Heart left ventricle (tissue), 16 donors: ENCODE measurements at regions not wholly inside any gene's neighbourhood (a gene's known extent, or its start where the extent isn't known, plus 50 kb on each side); places are given as distances from the start of the nearest gene placed in this dataset.

Source experiments
- ATAC-seq, 4 donors: fragments of 200-7000 bp; cut with Tn5 transposase; one replicate each; pipeline ENCODE4 v1.9.1; 2020 to 2022; ENCODE audit warnings: moderate library complexity in 4 of 4, mild to moderate bottlenecking in 3 of 4, moderate number of reproducible peaks in 1 of 4
- DNase-seq, 5 donors: peaks; one replicate each; pipeline ENCODE4 v3.0.0-alpha.2; 2020
- H3K27ac ChIP-seq, 12 donors: fragments of 200-600 bp; sonication (generic) in 4 of 12; one replicate each; pipeline versions ENCODE4 v1.5.0 to v1.8.0; 2016 to 2022; ENCODE audit warnings: mild to moderate bottlenecking in 2 of 12
- H3K27me3 ChIP-seq, 9 donors: fragments of 200-600 bp; sonication (generic) in 2 of 9; one replicate each; pipeline versions ENCODE4 v1.5.1 to v1.8.0; 2016 to 2022; ENCODE audit warnings: mild to moderate bottlenecking in 3 of 9
- H3K36me3 ChIP-seq, 9 donors: fragments of 200-600 bp; sonication (generic) in 2 of 9; one replicate each; pipeline versions ENCODE4 v1.5.0 to v1.8.0; 2018 to 2022; ENCODE audit warnings: mild to moderate bottlenecking in 2 of 9
- H3K4me1 ChIP-seq, 12 donors: fragments of 200-600 bp; sonication (generic) in 4 of 12; one replicate each; pipeline versions ENCODE4 v1.5.0 to v1.8.0; 2016 to 2022; ENCODE audit warnings: mild to moderate bottlenecking in 3 of 12
- H3K4me3 ChIP-seq, 12 donors: fragments of 200-600 bp; sonication (generic) in 4 of 12; one replicate each; pipeline versions ENCODE4 v1.5.0 to v1.8.0; 2017 to 2022; ENCODE audit warnings: mild to moderate bottlenecking in 9 of 12, moderate library complexity in 4 of 12
- H3K9me3 ChIP-seq, 12 donors: fragments of 200-600 bp; sonication (generic) in 4 of 12; one replicate each; pipeline versions ENCODE4 v1.5.0 to v1.8.0; 2016 to 2022; ENCODE audit warnings: mild to moderate bottlenecking in 1 of 12
- CTCF ChIP-seq, 12 donors: fragments of 200-600 bp; sonication (generic) in 4 of 12; IDR thresholded peaks; one replicate each; pipeline versions ENCODE4 v1.5.0 to v1.8.0; 2018 to 2022; ENCODE audit warnings: antibody characterized with exemption in 12 of 12, mild to moderate bottlenecking in 5 of 12
- POLR2A ChIP-seq, 2 donors: fragments of 450-650 bp; IDR thresholded peaks; one replicate each; pipeline ENCODE4 v1.6.1; 2017; ENCODE audit warnings: antibody characterized with exemption in 2 of 2, mild to moderate bottlenecking in 2 of 2, moderate library complexity in 2 of 2
- WGBS, 4 donors: extraction: QIAGEN DNeasy Blood & Tissue Kit in 2 of 4; methylation state at CpG; one replicate each; pipeline versions ENCODE4 v1.1.5 to v1.1.7; 2013 to 2018; 5-methylcytosine and 5-hydroxymethylcytosine counted together
- intact Hi-C, 10 donors: fragments of 100-400 bp; cut with DNase I; formaldehyde crosslinking; loops; one replicate each; pipeline versions ENCODE4 v1.11.1 to v1.14.2; 2022
- donor health status: ischemic (EF 13 %, LVEDD 7.1; RV severe dilation, severe dysfunction).
- donor health status: healthy with polysubstance abuse.
- donor health status: DM: no; HTN: yes; CAD: no.
- donor health status: DM: no; HTN: no; CAD: no.
- donor health status: ischemic (EF 25% LVEDD 6.9; RV normal size, moderate dysfunction).
- donor health status: ischemic (EF 25% LVEDD 5.7; RV mildly dilated, moderate dysfunction).
- donor health status: healthy.
- donor health status: DM: yes; HTN: yes; CAD: no.
- donor health status: ischemic (EF 35%, LVEDD 5.7; RV mildly dilated, moderate dysfunction).
- donor health status: nonischemic (EF 11% LVEDD 7.7; RV severe dilation, severe dysfunction).
- donor health status: DM: yes; HTN: yes; CAD: no.
- donor health status: PGD.
- donor health status: ischemic (EF 29% LVEDD 5.4; RV normal size, mild dysfunction).
- donor health status: nonischemic (EF 23%, LVEDD 6.1; RV moderate dilation, normal function).

GRCh38 chr2:180175736-180176135 lies 168.6 kb upstream of the CWC22 start:
- intact Hi-C loops: no loop called here
- ATAC-seq (no peak), DNase-seq (no peak)
- Histone ChIP-seq H3K4me3 (no peak overlapping the region), H3K36me3 (no peaks in the 10 kb centered on the region), H3K4me1 (no peaks in the 10 kb centered on the region), H3K27me3 (no peaks in the 10 kb centered on the region), H3K27ac (no peak overlapping the region), H3K9me3 (no peaks in the 10 kb centered on the region)
- WGBS, 4 donors: 90 to 96% (median 93%) methylated on average over 2 of the region's 2 CpGs
- no peak for TF ChIP-seq CTCF (IDR thresholded peaks at IDR 0.05)
- no peak for TF ChIP-seq POLR2A (IDR thresholded peaks at IDR 0.05)

GRCh38 chr2:180174580-180174979 lies 167.5 kb upstream of the CWC22 start:
- intact Hi-C loops: no loop called here
- Histone ChIP-seq H3K4me1 (no peaks in the 10 kb centered on the region), H3K36me3 (no peaks in the 10 kb centered on the region), H3K27ac (no peak overlapping the region), H3K4me3 (no peak overlapping the region), H3K9me3 (peaks cover 0 to 5% (median 0%) of the 10 kb centered on the region in 12 donors), H3K27me3 (no peaks in the 10 kb centered on the region)
- DNase-seq (no peak), ATAC-seq (no peak)
- WGBS, 4 donors: 75 to 80% (median 77%) methylated on average over 6 of the region's 6 CpGs
- TF ChIP-seq POLR2A (IDR thresholded peaks at IDR 0.05): no peak
- no peak for TF ChIP-seq CTCF (IDR thresholded peaks at IDR 0.05)

DNA sequence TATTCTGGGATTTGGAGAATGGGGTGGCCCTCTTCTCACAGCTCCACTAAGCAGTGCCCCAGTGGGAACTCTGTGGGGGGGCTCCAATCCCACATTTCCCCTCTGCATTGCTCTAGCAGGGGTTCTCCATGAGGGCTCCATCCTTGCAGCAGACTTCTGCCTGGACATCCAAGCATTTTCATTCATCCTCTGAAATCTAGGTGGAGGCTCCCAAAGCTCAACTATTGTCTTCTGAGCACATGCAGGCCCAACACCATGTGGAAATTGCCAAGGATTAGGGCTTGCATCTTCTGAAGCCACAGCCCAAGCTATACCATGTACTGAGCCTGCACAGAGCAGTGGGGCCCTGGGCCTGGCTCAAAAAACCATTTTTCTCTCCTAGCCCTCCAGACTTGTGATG lies 162.4 kb upstream of the CWC22 start:
- no peaks in the 10 kb centered on the region for H3K36me3 ChIP-seq
- H3K27ac ChIP-seq: no peak overlapping the region
- TF ChIP-seq POLR2A (IDR thresholded peaks at IDR 0.05) (no peak), CTCF (IDR thresholded peaks at IDR 0.05) (no peak)
- ATAC-seq (no peak), DNase-seq (peak in 1 of 5 donors; percentile 16)
- H3K4me3 ChIP-seq: no peak overlapping the region
- no peaks in the 10 kb centered on the region for H3K4me1 ChIP-seq
- H3K9me3 ChIP-seq: peaks cover 0 to 15% (median 0%) of the 10 kb centered on the region in 12 donors
- intact Hi-C loops: no loop called here
- H3K27me3 ChIP-seq: no peaks in the 10 kb centered on the region

DNA sequence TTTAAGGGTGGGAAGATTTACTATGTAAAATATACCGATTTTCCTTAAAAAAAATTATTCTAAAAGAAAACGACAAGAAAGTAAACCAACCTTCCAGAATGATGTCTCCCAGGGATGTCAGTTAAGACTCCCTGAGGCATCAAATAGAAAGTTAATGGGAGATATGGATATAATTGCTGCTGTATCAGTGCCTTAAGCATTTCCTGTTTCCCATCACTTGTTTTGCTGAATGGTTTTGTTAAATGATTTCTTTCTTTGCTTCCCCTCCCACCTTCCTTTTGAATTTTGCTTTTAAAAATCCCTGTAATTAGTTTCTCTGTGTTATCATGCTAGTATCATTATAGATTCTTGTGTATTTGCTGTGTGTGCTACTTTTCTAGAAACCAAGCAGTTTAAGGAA lies 154.3 kb upstream of the CWC22 start:
- 75 to 82% (median 78%) methylated on average over 2 of the region's 2 CpGs for WGBS, 4 donors
- Histone ChIP-seq H3K4me3 (no peak overlapping the region), H3K27ac (no peak overlapping the region), H3K4me1 (no peaks in the 10 kb centered on the region), H3K9me3 (no peaks in the 10 kb centered on the region), H3K36me3 (no peaks in the 10 kb centered on the region), H3K27me3 (no peaks in the 10 kb centered on the region)
- intact Hi-C loops: no loop called here
- ATAC-seq (no peak), DNase-seq (no peak)
- no peak for TF ChIP-seq CTCF (IDR thresholded peaks at IDR 0.05)
- TF ChIP-seq POLR2A (IDR thresholded peaks at IDR 0.05): no peak
